ENCODE measurements at regions not wholly inside any gene's neighbourhood (a gene's known extent, or its start where the extent isn't known, plus 50 kb on each side); places are given as distances from the start of the nearest gene placed in this dataset.

DNA sequence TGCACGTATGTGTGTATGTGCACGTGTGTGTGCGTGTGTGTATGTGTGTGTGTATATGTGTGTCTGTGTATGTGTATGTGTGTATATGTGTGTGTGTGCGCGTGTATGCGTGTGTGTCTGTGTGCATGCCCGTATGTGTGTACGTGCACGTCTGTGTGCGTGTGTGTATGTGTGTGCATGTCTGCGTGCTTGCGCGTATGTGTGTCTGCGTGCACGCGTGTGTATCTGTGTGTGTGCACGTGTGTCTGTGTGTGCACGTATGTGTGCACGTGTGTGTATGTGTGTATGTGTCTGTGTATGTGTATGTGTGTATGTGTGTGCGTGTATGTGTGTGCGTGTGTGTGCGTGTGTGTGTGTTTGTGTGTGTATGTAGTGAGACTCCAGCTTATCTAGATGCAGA, 97.5 kb upstream of the SPATS2L start:
- TF ChIP-seq EZH2 (optimal IDR thresholded peaks at IDR 0.05; ENCODE audit: low read depth, low read length) (no peak), EZH2phosphoT487 (IDR thresholded peaks at IDR 0.05; ENCODE audit: low read length) (no peak)
- TF ChIP-seq, protein P1, sequence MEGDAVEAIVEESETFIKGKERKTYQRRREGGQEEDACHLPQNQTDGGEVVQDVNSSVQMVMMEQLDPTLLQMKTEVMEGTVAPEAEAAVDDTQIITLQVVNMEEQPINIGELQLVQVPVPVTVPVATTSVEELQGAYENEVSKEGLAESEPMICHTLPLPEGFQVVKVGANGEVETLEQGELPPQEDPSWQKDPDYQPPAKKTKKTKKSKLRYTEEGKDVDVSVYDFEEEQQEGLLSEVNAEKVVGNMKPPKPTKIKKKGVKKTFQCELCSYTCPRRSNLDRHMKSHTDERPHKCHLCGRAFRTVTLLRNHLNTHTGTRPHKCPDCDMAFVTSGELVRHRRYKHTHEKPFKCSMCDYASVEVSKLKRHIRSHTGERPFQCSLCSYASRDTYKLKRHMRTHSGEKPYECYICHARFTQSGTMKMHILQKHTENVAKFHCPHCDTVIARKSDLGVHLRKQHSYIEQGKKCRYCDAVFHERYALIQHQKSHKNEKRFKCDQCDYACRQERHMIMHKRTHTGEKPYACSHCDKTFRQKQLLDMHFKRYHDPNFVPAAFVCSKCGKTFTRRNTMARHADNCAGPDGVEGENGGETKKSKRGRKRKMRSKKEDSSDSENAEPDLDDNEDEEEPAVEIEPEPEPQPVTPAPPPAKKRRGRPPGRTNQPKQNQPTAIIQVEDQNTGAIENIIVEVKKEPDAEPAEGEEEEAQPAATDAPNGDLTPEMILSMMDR (IDR thresholded peaks at IDR 0.05; ENCODE audit: low read length): no peak
